GM13976 (cell line): ENCODE measurements at regions not wholly inside any gene's neighbourhood (a gene's known extent, or its start where the extent isn't known, plus 50 kb on each side); places are given as distances from the start of the nearest gene placed in this dataset.

Source experiments
- DNase-seq: peaks from one replicate; pipeline ENCODE4 v3.0.0; 2012; ENCODE audit warnings: low spot score
- in situ Hi-C: fragments of 300-500 bp; cut with MboI; formaldehyde crosslinking; loops from one replicate; pipeline ENCODE4 v1.12.0; 2022; ENCODE audit warnings: low sequenced_read_pairs, mixed read lengths, inconsistent platforms; ENCODE audit not compliant: unreplicated experiment
- TF ChIP-seq, protein P1 (sequence below): IDR thresholded peaks from 2 replicates; pipeline ENCODE4 v1.5.1; 2012; ENCODE audit warnings: borderline replicate concordance, mild to moderate bottlenecking; ENCODE audit not compliant: insufficient read depth; ENCODE audit errors: extremely low read depth, missing control alignments, control extremely low read depth

DNA sequence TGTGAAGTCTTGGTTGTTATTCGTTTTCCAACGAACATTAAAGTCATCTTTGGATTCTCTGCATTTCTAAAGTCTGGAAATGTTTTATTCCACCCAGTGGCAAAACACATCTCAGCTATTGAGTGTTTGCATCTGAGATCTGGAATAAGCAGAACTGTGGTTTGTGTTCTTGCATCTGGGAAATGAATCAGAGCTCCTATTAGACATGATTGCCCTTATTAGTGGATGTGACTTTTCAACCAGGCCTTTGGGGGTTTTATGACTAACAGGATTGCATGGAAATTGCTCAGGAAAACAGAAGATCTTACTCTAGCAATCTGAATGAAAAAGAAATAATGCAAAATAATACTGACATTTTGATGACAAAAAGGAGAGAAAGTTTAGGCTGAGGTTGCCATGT is 488.8 kb downstream of the IRS2 start:
- TF ChIP-seq, protein P1, sequence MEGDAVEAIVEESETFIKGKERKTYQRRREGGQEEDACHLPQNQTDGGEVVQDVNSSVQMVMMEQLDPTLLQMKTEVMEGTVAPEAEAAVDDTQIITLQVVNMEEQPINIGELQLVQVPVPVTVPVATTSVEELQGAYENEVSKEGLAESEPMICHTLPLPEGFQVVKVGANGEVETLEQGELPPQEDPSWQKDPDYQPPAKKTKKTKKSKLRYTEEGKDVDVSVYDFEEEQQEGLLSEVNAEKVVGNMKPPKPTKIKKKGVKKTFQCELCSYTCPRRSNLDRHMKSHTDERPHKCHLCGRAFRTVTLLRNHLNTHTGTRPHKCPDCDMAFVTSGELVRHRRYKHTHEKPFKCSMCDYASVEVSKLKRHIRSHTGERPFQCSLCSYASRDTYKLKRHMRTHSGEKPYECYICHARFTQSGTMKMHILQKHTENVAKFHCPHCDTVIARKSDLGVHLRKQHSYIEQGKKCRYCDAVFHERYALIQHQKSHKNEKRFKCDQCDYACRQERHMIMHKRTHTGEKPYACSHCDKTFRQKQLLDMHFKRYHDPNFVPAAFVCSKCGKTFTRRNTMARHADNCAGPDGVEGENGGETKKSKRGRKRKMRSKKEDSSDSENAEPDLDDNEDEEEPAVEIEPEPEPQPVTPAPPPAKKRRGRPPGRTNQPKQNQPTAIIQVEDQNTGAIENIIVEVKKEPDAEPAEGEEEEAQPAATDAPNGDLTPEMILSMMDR, result no peak
- no peak for DNase-seq
- in situ Hi-C loops, result no loop called here

DNA sequence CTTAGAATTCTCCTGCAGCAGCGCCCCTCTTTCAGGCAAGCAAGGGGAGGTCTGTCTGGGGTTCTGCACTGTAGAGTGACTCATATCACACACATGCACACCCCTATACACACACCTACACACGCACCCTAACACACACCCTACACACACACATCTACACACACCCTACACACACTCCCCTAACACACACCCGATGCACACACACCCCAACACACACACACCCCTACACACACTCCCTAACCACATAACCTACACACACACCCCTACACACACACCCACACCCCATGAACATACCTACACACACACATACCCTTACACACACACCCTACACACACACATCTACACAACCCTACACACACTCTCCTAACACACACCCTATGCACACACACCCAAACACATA is 493.2 kb downstream of the IRS2 start:
- no peak for DNase-seq
- in situ Hi-C loops, result no loop called here
- TF ChIP-seq, protein P1, result no peak

GRCh38 chr13:109288151-109288709 is 498.2 kb downstream of the IRS2 start:
- DNase-seq, result no peak
- in situ Hi-C loops, result no loop called here
- TF ChIP-seq, protein P1, result no peak

DNA sequence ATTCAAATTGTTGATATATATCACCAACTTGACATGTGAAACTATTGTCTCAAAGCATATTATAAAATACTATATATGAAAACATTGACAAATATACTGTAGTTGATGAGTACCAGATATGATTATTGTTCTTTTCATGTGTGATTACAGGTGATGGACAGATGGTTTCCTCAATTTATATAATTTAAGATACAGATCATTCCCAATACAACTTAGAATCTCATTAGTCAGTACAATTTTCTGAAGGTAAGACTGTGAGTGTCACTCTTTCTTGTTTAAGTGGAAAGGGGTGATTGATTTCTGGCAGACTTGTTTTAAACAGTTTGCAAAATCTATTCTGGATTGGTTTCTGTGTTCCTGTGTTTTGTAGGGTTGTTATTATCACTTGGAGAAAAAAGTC is 498.8 kb downstream of the IRS2 start:
- in situ Hi-C loops, result no loop called here
- TF ChIP-seq, protein P1, result no peak
- DNase-seq, result no peak

DNA sequence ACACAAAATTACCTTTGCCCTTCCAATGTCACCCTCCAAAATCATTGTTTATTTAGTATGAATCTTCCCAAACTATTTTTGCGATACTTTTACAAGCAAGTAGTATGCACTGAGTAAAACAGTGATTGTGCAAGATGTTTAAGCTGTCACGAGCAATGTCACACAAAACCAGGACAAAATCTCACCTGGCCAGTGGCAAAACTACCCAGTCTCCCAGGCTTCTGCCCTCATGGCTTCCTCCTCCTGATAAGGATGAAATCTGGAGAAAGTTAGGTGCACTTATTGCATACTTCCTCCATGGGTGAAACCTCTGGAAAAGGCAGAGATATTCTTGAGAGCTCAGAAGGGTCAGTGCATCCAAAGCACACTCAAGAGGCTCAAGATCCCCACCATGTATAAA is 500.8 kb downstream of the IRS2 start:
- in situ Hi-C loops, result no loop called here
- TF ChIP-seq, protein P1, result no peak
- no peak for DNase-seq

- DNase-seq, result no peak
- in situ Hi-C loops, result no loop called here
- TF ChIP-seq, protein P1, result no peak
These were observed 504.3 kb downstream of the IRS2 start for GRCh38 chr13:109281903-109282635.
